ENCODE measurements at regions not wholly inside any gene's neighbourhood (a gene's known extent, or its start where the extent isn't known, plus 50 kb on each side); places are given as distances from the start of the nearest gene placed in this dataset.

DNA sequence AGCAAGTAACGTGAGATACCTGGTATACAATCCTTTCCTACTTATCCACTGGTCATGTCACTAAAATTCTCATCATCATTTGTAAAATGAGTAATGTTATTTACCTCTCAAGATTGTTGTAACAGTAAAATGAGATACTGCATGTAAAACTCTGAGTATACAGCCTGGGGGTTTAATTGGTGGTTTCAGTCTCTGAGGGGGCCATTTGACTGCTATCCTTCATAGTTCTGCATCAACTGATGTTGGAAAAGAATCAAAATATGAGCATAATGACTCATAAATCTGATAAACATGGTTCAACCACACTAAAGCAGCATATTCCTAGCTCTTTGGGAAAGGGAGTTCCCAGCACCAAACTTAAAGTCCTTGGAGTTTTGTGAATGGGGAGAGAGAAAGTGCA lies 181.0 kb upstream of the GHR start:
- H3K27ac Mint-ChIP-seq: no peak overlapping the region
- no peak overlapping the region for H3K56ac ChIP-seq (ENCODE audit: insufficient read length, low read depth, low read length)
- H2AFZ ChIP-seq (ENCODE audit: low read length): no peak overlapping the region
- H3K4ac ChIP-seq (ENCODE audit: low read depth, low read length): no peak overlapping the region
- no peaks in the 10 kb centered on the region for H3K79me1 ChIP-seq (ENCODE audit: insufficient read depth, low read depth, low read length, poor library complexity, severe bottlenecking)
- no peaks in the 10 kb centered on the region for H3K23me2 ChIP-seq (ENCODE audit: insufficient read length, low read depth, low read length, poor library complexity, severe bottlenecking)
- no peaks in the 10 kb centered on the region for H3K79me2 ChIP-seq (ENCODE audit: insufficient read depth, low read length)
- H2BK5ac ChIP-seq (ENCODE audit: insufficient read length, low read length): no peak overlapping the region
- H3K4me1 ChIP-seq (ENCODE audit: insufficient read depth, low read length): no peaks in the 10 kb centered on the region
- no peak overlapping the region for H2AK5ac ChIP-seq (ENCODE audit: insufficient read length, low read length)
- H2BK15ac ChIP-seq (ENCODE audit: low read depth, low read length): no peak overlapping the region
- no peak overlapping the region for H2BK20ac ChIP-seq (ENCODE audit: low read depth, low read length, poor library complexity, severe bottlenecking)
- no peaks in the 10 kb centered on the region for H3K9me3 ChIP-seq (ENCODE audit: control insufficient read depth, low read depth, low read length)
- no peak overlapping the region for H3K4me2 ChIP-seq (ENCODE audit: insufficient read depth, insufficient read length, low read length)
- no peaks in the 10 kb centered on the region for H4K20me1 ChIP-seq (ENCODE audit: control insufficient read depth, insufficient read depth, insufficient read length)
- TF ChIP-seq CTCF (conservative IDR thresholded peaks at IDR 0.05): no peak
- H3K27me3 Mint-ChIP-seq (ENCODE audit: low read depth): no peaks in the 10 kb centered on the region; the same call in 1 of the 2 replicates
- no peak overlapping the region for H3K14ac ChIP-seq (ENCODE audit: insufficient read depth, low read length)
- H2BK12ac ChIP-seq (ENCODE audit: insufficient read length, low read depth, low read length): no peak overlapping the region
- no peaks in the 10 kb centered on the region for H3K27me3 ChIP-seq (ENCODE audit: insufficient read depth, low read length)
- H3K18ac ChIP-seq (ENCODE audit: insufficient read length, low read depth, low read length): no peak overlapping the region
- H4K8ac ChIP-seq (replicated peaks; ENCODE audit: insufficient read length, low read depth, low read length): no peak overlapping the region
- H3K27ac ChIP-seq (ENCODE audit: insufficient read length, low read depth, low read length): no peak overlapping the region
- DNase-seq: no peak
- no peak overlapping the region for H3K4me3 Mint-ChIP-seq
- H2BK120ac ChIP-seq (ENCODE audit: low read depth, low read length, poor library complexity, severe bottlenecking): no peak overlapping the region
- peaks cover 0 to 6% (median 1%) of the 10 kb centered on the region in 3 experiments; a peak in 5 of 7 replicates for H3K36me3 Mint-ChIP-seq (ENCODE audit: insufficient read depth in 1 of 3, low read depth in 3 of 3)
- peaks cover 0 to 2% of the 10 kb centered on the region in 2 experiments; a peak in 2 of 4 replicates for H3K4me1 Mint-ChIP-seq
- H3K9ac ChIP-seq (ENCODE audit: extremely low read depth, insufficient read length, low read length): no peak overlapping the region
- no peak overlapping the region for H3K23ac ChIP-seq (ENCODE audit: insufficient read length, low read depth, low read length)
- H4K5ac ChIP-seq (ENCODE audit: insufficient read length, low read depth, low read length): no peak overlapping the region
- no peak overlapping the region for H3T11ph ChIP-seq (ENCODE audit: low read length)
- no CpG with 5 or more reads among the region's 1 CpG for WGBS (ENCODE audit: extremely low coverage, insufficient read length, low lambda C conversion rate)
- peaks cover 2 to 4% of the 10 kb centered on the region in 2 experiments for H3K9me3 Mint-ChIP-seq
- no peak overlapping the region for H4K91ac ChIP-seq (ENCODE audit: insufficient read length, low read depth, low read length)
